HG02571 (cell line): ENCODE measurements at regions not wholly inside any gene's neighbourhood (a gene's known extent, or its start where the extent isn't known, plus 50 kb on each side); places are given as distances from the start of the nearest gene placed in this dataset.
"Not testable (repeated sequence)": the region's sequence is repeated elsewhere in the genome, so short reads cannot be mapped to it uniquely, and the experiment has no call there.

ENCODE experiments used
- ATAC-seq: cut with Tn5 transposase; IDR thresholded peaks from one replicate; pipeline ENCODE4 v1.9.1; 2021; ENCODE audit warnings: mild to moderate bottlenecking, moderate library complexity; ENCODE audit not compliant: unreplicated experiment

DNA sequence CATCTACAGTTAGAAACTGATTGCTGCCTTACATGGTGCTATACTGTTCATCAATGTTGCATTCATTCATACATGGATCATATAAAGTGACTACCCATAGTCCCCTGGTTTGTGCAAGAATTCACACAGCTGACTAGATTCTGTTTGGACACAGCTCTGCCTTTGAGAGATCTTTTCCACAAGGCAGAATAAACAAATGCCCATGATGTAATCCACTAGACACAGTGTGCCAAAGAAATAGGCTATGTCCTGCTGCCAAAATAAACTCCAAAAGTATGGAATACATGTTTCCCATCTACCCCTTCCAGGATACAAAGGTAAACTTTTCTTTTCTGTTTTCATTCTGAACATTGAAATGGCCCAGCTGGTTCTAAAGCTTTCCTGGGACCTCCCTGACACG lies 269.4 kb upstream of the CHAC2 start:
- no peak for ATAC-seq

DNA sequence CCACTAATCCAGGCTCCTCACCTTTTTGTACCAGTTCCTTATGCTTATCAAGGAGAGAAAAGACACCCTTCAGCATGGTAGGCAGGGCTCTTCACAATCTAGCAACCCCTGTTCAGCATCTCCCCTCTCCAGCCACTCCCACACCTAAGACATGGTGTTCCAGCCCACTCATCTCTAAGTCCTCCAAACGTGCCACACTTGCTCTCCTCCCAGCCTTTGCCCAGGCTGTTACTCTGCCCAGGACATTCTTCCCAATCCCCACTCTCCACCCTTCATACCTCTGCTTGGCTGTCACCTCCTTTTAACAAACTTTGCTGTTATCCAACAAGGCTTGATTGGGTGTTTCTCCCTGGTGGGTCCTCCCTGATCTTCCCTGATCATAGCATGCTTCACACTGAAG lies 270.6 kb upstream of the CHAC2 start:
- no peak for ATAC-seq

DNA sequence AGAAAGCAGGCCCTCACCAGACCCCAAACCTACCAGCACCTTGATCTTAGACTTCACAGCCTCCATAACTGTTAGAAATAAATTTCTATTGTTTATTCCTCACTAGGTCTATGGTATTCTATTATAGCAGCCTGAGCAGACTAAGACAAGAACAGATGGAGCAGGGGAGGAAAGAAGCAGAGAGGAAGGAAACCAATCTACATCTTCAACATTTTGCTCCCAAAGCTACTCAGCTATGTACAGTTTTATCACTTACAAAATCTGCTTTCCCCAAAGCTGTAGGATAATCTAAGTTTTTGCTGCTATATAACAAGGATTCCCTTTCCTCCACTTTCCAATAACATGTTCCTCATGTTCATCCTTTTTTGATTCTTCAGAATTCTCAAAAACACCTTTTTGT lies 274.4 kb upstream of the CHAC2 start:
- ATAC-seq: no peak

DNA sequence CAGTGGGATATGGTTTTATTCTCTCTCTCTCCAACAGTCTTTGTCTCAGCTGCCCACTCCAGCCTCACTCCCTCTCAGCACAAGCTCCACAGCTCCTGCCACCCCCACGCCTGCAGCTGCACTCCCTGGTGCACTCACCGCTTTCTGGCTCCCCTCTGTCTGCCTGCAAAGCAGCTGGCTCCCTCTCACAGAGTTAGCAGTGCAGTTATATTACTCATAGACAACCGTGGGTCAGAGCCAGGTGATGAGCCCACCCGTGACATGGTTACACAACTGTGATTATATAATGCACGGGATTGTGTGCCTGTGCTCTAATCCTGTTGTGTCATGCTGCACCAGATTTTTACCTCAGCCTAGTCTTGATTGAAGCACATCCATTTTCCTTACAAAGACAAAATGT lies 276.9 kb upstream of the CHAC2 start:
- ATAC-seq: no peak

DNA sequence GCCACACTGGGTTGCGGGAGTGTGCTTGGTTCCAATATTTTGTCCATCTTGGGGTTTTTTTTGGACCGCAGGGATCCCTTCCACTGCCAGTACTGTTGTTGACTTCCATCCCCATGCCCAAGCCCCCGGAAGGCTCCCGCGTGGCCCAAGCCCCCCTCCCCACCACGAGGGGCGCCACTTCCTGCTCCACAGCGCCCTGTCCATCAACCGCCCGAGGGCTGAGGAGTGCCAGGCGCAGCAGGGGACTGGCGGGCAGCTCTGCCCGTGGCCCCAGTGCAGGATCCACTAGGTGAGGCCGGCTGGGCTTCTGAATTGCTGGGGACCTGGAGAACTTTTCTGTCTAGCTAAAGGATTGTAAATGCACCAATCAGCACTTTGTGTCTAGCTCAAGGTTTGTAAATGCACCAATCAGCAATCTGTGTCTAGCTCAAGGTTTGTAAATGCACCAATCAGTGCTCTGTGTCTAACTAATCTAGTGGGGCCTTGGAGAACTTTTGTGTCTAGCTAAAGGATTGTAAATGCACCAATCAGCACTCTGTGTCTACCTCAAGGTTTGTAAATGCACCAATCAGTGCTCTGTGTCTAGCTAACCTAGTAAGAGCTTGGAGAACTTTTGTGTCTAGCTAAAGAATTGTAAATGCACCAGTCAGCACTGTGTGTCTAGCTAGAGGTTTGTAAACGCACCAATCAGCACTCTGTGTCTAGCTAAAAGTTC lies 281.3 kb upstream of the CHAC2 start:
- ATAC-seq: not testable (repeated sequence)

- ATAC-seq: no peak
These were observed 282.4 kb upstream of the CHAC2 start for GRCh38 chr2:53485021-53485728.

DNA sequence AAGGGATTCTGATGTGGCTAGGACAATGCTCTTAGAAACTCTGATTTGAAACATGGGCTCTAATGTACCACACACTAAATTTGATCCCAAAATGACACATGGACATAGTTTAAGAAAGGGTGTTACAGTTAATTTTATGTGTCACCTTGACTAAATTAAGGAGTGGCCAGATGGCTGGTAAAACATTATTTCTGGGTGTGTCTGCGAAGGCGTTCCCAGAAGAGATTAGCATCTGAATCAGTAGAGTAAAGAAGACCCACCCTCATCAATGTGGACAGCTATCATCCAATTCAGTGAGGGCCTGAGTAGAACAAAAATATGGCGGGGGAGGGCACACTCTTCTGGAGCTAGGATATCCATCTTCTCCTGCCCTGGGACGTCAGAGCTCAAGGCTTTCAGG lies 283.1 kb upstream of the CHAC2 start:
- ATAC-seq: no peak

- ATAC-seq: no peak
These were observed 290.1 kb upstream of the CHAC2 start for GRCh38 chr2:53477517-53477916.

GRCh38 chr2:53476834-53477233 lies 290.8 kb upstream of the CHAC2 start:
- no peak for ATAC-seq

- no peak for ATAC-seq
These were observed 291.8 kb upstream of the CHAC2 start for GRCh38 chr2:53475766-53476165.

DNA sequence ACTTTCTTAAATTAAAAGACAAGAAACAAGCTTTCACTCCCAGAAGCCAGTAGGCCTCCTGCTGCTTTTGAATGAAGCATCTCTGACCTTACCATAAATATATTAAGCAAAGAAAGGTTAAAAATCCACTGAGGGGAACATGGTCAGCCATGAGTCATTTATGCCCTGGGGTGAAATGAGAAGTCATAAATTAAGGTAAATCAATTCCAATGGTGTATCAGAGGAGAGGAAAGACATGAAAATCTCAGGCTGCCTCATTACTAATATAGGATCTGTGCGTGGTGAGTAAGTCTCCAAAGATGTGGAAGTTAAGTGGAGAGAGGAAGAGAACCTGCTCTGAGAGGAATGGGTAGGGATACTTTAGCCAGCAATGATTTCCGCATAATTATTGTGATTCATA lies 292.3 kb upstream of the CHAC2 start:
- ATAC-seq: no peak

DNA sequence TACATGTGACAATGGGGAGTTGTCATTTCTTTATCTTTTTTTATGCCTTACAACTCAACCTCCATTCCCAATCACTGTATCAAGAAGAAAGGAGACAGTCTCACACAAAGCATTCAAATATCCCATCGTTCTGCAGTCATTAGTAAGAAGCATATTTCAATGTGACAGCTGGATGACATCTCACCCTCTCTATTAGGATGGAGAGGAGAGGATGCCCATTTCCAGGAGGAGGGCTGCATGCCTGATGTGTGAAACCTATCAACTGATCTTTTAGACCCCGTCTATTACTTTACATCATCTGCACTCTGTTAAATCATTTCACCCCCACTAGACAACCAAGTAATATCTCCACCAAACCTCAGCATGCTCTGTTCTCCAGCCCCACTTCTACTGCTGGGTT lies 292.7 kb upstream of the CHAC2 start:
- ATAC-seq: no peak

GRCh38 chr2:53473775-53474311 lies 293.8 kb upstream of the CHAC2 start:
- ATAC-seq: no peak

DNA sequence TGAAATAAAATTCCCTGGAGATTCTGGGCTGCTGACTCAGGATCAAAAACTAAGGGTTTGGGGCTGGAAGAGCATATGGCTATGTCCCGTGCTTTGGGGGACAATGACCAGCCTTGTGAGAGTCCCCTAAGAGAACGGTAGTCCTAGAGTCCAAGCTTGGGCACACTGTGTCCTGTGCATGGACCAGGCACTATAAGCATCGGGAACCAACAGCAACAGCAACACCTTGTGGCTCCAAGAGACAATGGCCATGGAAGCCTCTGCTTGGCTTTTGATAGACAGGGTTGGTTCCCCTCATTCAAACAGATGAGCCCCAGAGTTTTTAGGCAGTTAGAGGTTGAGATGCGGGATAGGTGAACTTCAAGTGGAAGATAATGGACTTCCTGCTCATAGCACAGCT lies 294.4 kb upstream of the CHAC2 start:
- ATAC-seq: no peak

DNA sequence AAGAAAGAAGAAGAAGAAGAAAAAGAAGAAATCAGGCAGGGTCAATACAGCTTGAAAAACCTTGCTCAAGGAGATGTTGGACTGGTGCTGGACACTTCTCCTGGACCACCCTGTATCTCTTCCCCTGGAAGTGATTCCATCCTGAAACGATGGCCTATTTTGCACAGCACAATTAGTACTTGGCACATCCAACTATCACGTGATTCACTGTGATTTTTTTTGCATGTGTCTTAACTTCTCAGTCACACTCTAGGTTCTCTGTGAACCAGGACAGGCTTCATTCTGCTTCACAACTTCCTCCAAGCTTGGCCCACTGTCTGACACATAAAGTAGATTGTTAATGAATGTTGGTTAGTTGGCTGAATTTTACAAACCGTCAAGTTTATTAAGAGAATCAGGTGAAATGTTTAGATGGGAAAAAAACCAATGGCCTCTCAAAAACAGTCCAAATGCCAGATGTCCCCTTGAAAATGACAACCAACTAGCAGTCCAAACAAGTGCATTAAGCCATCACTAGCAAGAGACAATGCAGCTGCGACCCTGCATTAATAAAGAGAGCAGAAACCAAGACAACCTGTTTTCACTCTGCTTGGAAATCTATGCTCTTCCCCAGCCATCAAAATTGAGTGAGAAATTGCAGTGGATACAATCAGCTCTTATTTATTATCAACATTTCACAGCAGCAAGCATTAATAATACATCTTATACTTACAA lies 300.0 kb upstream of the CHAC2 start:
- ATAC-seq: no peak

DNA sequence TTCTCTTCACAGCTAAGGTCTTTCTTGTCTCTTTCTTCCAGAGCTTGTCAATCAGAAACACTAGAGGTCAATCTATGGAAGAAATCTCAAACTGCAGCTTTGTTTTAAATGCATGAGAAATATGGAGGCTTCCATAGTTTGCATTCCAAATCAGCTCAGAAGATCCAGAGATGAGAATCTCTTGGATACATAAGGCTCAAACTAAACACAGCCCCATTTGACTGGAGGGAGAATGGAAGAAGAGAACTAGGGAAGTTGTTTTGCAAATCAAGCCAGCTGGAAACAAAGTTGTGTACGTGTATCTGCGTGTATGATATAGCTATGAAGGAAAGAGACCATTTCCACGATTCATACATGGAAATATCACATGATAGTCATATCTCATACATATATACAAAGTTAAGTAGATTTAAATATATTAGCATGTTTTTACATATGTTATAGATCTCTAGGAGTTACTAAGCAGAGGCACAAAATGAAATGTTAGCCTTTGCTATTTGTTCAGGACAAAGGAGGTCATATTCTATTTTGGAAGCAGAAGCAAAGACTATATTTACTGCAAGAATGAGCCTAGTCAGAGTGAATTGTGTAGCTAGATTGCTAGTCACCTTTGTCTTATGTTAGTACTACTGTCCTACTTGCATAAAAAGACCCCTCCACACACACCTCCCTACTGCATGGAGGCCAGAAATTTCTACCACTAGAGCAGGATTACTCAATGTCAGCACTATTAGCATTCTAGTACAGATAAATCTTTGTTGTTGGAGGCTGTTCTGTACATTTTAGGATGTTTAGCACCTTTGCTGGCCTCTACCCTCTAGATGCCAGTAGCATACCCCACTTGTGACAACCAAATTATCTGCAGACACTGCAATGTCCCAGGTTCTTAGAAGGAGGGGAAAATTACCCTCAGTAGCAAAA lies 303.5 kb upstream of the CHAC2 start:
- ATAC-seq: no peak

DNA sequence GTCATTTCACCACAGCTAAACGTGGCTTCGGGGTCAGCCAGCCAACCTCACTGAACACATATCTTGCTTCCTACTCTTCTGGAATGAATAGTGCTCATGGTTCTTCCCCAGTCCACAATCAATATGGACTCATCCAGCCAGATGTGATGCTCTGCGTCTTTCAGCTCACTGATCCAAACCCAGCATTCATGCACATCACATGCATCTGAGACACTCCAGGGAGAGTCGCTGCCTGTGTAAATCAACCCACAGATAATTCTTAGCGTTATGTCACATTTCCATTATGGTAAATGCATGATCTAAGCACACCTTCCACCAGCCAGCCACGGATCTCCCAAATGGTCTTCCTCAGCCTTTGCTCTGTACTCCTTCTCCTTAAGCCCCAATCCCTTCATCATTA lies 306.7 kb upstream of the CHAC2 start:
- ATAC-seq: no peak

GRCh38 chr2:53460347-53460746 lies 307.3 kb upstream of the CHAC2 start:
- ATAC-seq: no peak

- ATAC-seq: no peak
These were observed 312.5 kb upstream of the CHAC2 start for GRCh38 chr2:53455094-53455493.

DNA sequence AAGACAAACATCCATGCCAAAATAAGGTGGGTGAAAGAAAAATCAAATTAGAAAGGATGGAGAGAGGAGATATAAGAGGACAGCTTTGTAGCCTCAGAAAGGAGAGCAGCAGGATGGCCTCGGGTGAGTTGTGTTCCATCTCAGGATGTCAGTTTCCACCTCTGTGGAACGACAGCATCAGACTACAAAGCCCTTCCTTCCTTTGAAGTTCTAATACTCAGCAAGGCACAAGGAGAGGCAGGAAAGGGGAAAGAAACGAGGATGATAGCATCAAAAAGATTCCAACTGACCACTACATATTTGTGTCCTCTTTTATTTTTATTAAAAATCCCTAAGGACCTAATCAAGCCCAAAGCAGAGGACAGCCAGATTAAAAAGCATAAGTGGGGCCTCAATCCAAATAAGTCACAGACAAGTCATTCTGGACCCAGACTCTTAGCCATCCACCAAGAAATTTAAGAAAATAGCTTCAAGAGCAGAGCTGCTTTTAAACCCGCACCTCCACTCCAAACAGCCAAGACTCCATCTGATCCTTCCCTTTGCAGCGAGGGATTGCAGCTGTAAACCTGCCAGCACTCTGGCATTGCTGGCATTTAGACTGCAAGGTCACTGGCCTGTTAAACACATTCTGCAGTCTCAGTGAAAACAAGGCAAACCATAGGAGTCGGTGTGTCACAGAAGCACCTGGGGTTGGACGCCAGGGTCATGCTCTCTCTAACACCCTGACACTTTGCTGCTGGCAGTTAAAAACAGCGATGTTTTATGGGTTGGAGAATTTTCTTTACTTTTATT lies 314.5 kb upstream of the CHAC2 start:
- ATAC-seq: no peak
